H9 (cell line): ENCODE measurements at regions not wholly inside any gene's neighbourhood (a gene's known extent, or its start where the extent isn't known, plus 50 kb on each side); places are given as distances from the start of the nearest gene placed in this dataset.

Source experiments
- DNase-seq: peaks from one replicate; pipeline ENCODE4 v3.0.0-alpha.2; 2017
- H2AFZ ChIP-seq: one replicate; pipeline ENCODE4 v1.6.1; 2013; ENCODE audit warnings: mild to moderate bottlenecking, low read length, control low read depth, moderate library complexity
- H2AK5ac ChIP-seq: 2 replicates; pipeline ENCODE4 v1.6.1; 2013; ENCODE audit warnings: low read length, control low read depth, mixed read lengths; ENCODE audit not compliant: insufficient read length
- H2BK120ac ChIP-seq: one replicate; pipeline ENCODE4 v1.6.1; 2013; ENCODE audit warnings: low read depth, mild to moderate bottlenecking, low read length, control low read depth, inconsistent platforms; ENCODE audit not compliant: poor library complexity, severe bottlenecking
- H2BK12ac ChIP-seq: 2 replicates; pipeline ENCODE4 v1.6.1; 2013; ENCODE audit warnings: low read length, control low read depth, mixed read lengths, low read depth; ENCODE audit not compliant: insufficient read length
- H2BK15ac ChIP-seq: 2 replicates; pipeline ENCODE4 v1.6.1; 2013; ENCODE audit warnings: low read depth, low read length, control low read depth
- H2BK20ac ChIP-seq: one replicate; pipeline ENCODE4 v1.6.1; 2013; ENCODE audit warnings: low read depth, mild to moderate bottlenecking, low read length, control low read depth, inconsistent platforms; ENCODE audit not compliant: poor library complexity, severe bottlenecking
- H2BK5ac ChIP-seq: 2 replicates; pipeline ENCODE4 v1.6.1; 2013; ENCODE audit warnings: low read length, control low read depth, mixed read lengths; ENCODE audit not compliant: insufficient read length
- H3K14ac ChIP-seq: 2 replicates; pipeline ENCODE4 v1.6.1; 2013; ENCODE audit warnings: low read length, control low read depth; ENCODE audit not compliant: insufficient read depth
- H3K18ac ChIP-seq: 2 replicates; pipeline ENCODE4 v1.6.1; 2013; ENCODE audit warnings: low read depth, mild to moderate bottlenecking, mixed read lengths, low read length, control low read depth; ENCODE audit not compliant: insufficient read length
- H3K23ac ChIP-seq: 2 replicates; pipeline ENCODE4 v1.6.1; 2013; ENCODE audit warnings: low read length, control low read depth, mixed read lengths, low read depth; ENCODE audit not compliant: insufficient read length
- H3K23me2 ChIP-seq: 2 replicates; pipeline ENCODE4 v1.6.1; 2013; ENCODE audit warnings: low read depth, mild to moderate bottlenecking, mixed read lengths, low read length, control low read depth; ENCODE audit not compliant: insufficient read length, poor library complexity, severe bottlenecking
- H3K27ac ChIP-seq: 2 replicates; pipeline ENCODE4 v1.5.1; 2013; ENCODE audit warnings: low read length, control low read depth, mixed read lengths, low read depth; ENCODE audit not compliant: insufficient read length
- H3K27me3 ChIP-seq: 2 replicates; pipeline ENCODE4 v1.6.1; 2013; ENCODE audit warnings: low read length, control low read depth, inconsistent platforms; ENCODE audit not compliant: insufficient read depth
- H3K4ac ChIP-seq: 2 replicates; pipeline ENCODE4 v1.6.1; 2013; ENCODE audit warnings: low read depth, mild to moderate bottlenecking, control low read depth, inconsistent platforms, low read length, moderate library complexity
- H3K4me1 ChIP-seq: 2 replicates; pipeline ENCODE4 v1.6.1; 2013; ENCODE audit warnings: low read length, control low read depth, inconsistent platforms; ENCODE audit not compliant: insufficient read depth
- H3K4me2 ChIP-seq: 2 replicates; pipeline ENCODE4 v1.6.1; 2013; ENCODE audit warnings: low read length, control low read depth, mixed read lengths; ENCODE audit not compliant: insufficient read length, insufficient read depth
- H3K56ac ChIP-seq: 2 replicates; pipeline ENCODE4 v1.6.1; 2013; ENCODE audit warnings: low read depth, mild to moderate bottlenecking, mixed read lengths, low read length, control low read depth; ENCODE audit not compliant: insufficient read length
- H3K79me1 ChIP-seq: 2 replicates; pipeline ENCODE4 v1.6.1; 2013; ENCODE audit warnings: low read depth, mild to moderate bottlenecking, moderate library complexity, low read length, control low read depth, inconsistent platforms; ENCODE audit not compliant: insufficient read depth, poor library complexity, severe bottlenecking
- H3K79me2 ChIP-seq: 2 replicates; pipeline ENCODE4 v1.6.1; 2013; ENCODE audit warnings: low read length, control low read depth, inconsistent platforms; ENCODE audit not compliant: insufficient read depth
- H3K9ac ChIP-seq: 2 replicates; pipeline ENCODE4 v1.6.1; 2013; ENCODE audit warnings: low read length, control low read depth, mixed read lengths; ENCODE audit not compliant: insufficient read length; ENCODE audit errors: extremely low read depth
- H3K9me3 ChIP-seq: one replicate; pipeline ENCODE4 v1.6.1; 2013; ENCODE audit warnings: low read depth, low read length, inconsistent platforms; ENCODE audit not compliant: control insufficient read depth
- H3T11ph ChIP-seq: one replicate; pipeline ENCODE4 v1.6.1; 2013; ENCODE audit warnings: mild to moderate bottlenecking, low read length, control low read depth, inconsistent platforms
- H4K20me1 ChIP-seq: one replicate; pipeline ENCODE4 v1.6.1; 2013; ENCODE audit not compliant: control insufficient read depth, insufficient read length, insufficient read depth
- H4K5ac ChIP-seq: 2 replicates; pipeline ENCODE4 v1.6.1; 2013; ENCODE audit warnings: low read depth, mild to moderate bottlenecking, mixed read lengths, low read length, control low read depth; ENCODE audit not compliant: insufficient read length
- H4K8ac ChIP-seq: replicated peaks from 2 replicates; pipeline ENCODE4 v1.6.1; 2013; ENCODE audit warnings: low read length, control low read depth, mixed read lengths, low read depth; ENCODE audit not compliant: insufficient read length
- H4K91ac ChIP-seq: 2 replicates; pipeline ENCODE4 v1.6.1; 2013; ENCODE audit warnings: low read depth, mild to moderate bottlenecking, moderate library complexity, mixed read lengths, low read length, control low read depth; ENCODE audit not compliant: insufficient read length
- H3K27ac Mint-ChIP-seq, 3 experiments: 2 replicates in 2 of 3; 3 replicates in 1 of 3; pipeline ENCODE4 v1.8.0; 2020 to 2021; ENCODE audit warnings: mixed read lengths in 3 of 3, mild to moderate bottlenecking in 1 of 3, moderate library complexity in 1 of 3
- H3K27me3 Mint-ChIP-seq: 2 replicates; pipeline ENCODE4 v1.8.0; 2021; ENCODE audit warnings: low read depth, mild to moderate bottlenecking, moderate library complexity, mixed read lengths
- H3K36me3 Mint-ChIP-seq, 3 experiments: 2 replicates in 2 of 3; 3 replicates in 1 of 3; pipeline ENCODE4 v1.8.0; 2020 to 2021; ENCODE audit warnings: low read depth in 3 of 3, mixed read lengths in 3 of 3; ENCODE audit not compliant: insufficient read depth in 1 of 3
- H3K4me1 Mint-ChIP-seq, 2 experiments: 2 replicates each; pipeline ENCODE4 v1.8.0; 2020; ENCODE audit warnings: mixed read lengths in 2 of 2
- H3K4me3 Mint-ChIP-seq, 2 experiments: 2 replicates in 1 of 2; 3 replicates in 1 of 2; pipeline ENCODE4 v1.8.0; 2020 to 2021; ENCODE audit warnings: mild to moderate bottlenecking in 2 of 2, mixed read lengths in 2 of 2, moderate library complexity in 1 of 2
- H3K9me3 Mint-ChIP-seq, 2 experiments: 2 replicates in 1 of 2; 3 replicates in 1 of 2; pipeline ENCODE4 v1.8.0; 2020; ENCODE audit warnings: mild to moderate bottlenecking in 2 of 2, mixed read lengths in 2 of 2, moderate library complexity in 1 of 2
- CTCF ChIP-seq: fragments of 200-600 bp; sonication (generic); conservative IDR thresholded peaks from 3 replicates; pipeline ENCODE4 v1.8.0; 2021; ENCODE audit warnings: antibody characterized with exemption, mild to moderate bottlenecking
- WGBS: extraction: QIAGEN DNeasy Blood & Tissue Kit; methylation state at CpG from one replicate; pipeline ENCODE4 v1.1.7; 2013; ENCODE audit warnings: missing lambda C conversion rate, low lambda C conversion rate, mixed read lengths; ENCODE audit not compliant: insufficient read length; ENCODE audit errors: extremely low coverage; 5-methylcytosine and 5-hydroxymethylcytosine counted together

- H2BK15ac ChIP-seq: no peak overlapping the region
Measured at GRCh38 chrX:20593402-20593801, 326.7 kb upstream of the RPS6KA3 start.

More at GRCh38 chrX:20593402-20593801, 326.7 kb upstream of the RPS6KA3 start:
- Histone ChIP-seq H3K23ac (no peak overlapping the region), H3T11ph (no peak overlapping the region), H2BK20ac (no peak overlapping the region), H3K79me1 (no peaks in the 10 kb centered on the region), H2AK5ac (no peak overlapping the region), H3K79me2 (no peaks in the 10 kb centered on the region), H3K27ac (no peak overlapping the region), H4K91ac (no peak overlapping the region), H2BK120ac (no peak overlapping the region), H2BK12ac (no peak overlapping the region), H3K56ac (no peak overlapping the region), H3K27me3 (no peaks in the 10 kb centered on the region), H2BK5ac (no peak overlapping the region), H3K18ac (no peak overlapping the region), H3K9me3 (peaks cover 15% of the 10 kb centered on the region), H2AFZ (no peak overlapping the region), H3K4ac (no peak overlapping the region), H3K23me2 (no peaks in the 10 kb centered on the region), H3K4me2 (no peak overlapping the region), H3K9ac (no peak overlapping the region), H3K4me1 (no peaks in the 10 kb centered on the region), H4K5ac (no peak overlapping the region), H4K8ac (no peak overlapping the region), H4K20me1 (no peaks in the 10 kb centered on the region), H3K14ac (no peak overlapping the region)
- peaks cover 28 to 54% of the 10 kb centered on the region in 2 experiments for H3K9me3 Mint-ChIP-seq
- no peak for TF ChIP-seq CTCF
- DNase-seq: no peak
- no peaks in the 10 kb centered on the region; the same call in 1 of the 2 replicates for H3K27me3 Mint-ChIP-seq
- H3K4me3 Mint-ChIP-seq: no peak overlapping the region
- peaks cover 20 to 25% of the 10 kb centered on the region in 2 experiments for H3K4me1 Mint-ChIP-seq
- H3K27ac Mint-ChIP-seq: no peak overlapping the region
- peaks cover 4 to 29% (median 5%) of the 10 kb centered on the region in 3 experiments; a peak in 6 of 7 replicates for H3K36me3 Mint-ChIP-seq
- no CpG with 5 or more reads among the region's 2 CpGs for WGBS
